Ascending aorta (tissue), 2 donors: ENCODE measurements at regions not wholly inside any gene's neighbourhood (a gene's known extent, or its start where the extent isn't known, plus 50 kb on each side); places are given as distances from the start of the nearest gene placed in this dataset.

Experiments
- DNase-seq, 2 donors: peaks; one replicate each; pipeline ENCODE4 v3.0.0-alpha.2; 2019; ENCODE audit warnings: low spot score in 2 of 2
- H3K27ac ChIP-seq, 2 donors: fragments of 200-600 bp; sonication (generic); one replicate each; pipeline ENCODE4 v1.5.1; 2016 to 2017; ENCODE audit warnings: mild to moderate bottlenecking in 1 of 2
- H3K27me3 ChIP-seq: fragments of 200-600 bp; sonication (generic); one replicate; pipeline ENCODE4 v1.5.1; 2017
- H3K36me3 ChIP-seq, 2 donors: fragments of 200-600 bp; sonication (generic); one replicate each; pipeline ENCODE4 v1.5.1; 2016
- H3K4me1 ChIP-seq, 2 donors: fragments of 200-600 bp; sonication (generic); one replicate each; pipeline ENCODE4 v1.5.1; 2016 to 2017; ENCODE audit warnings: mild to moderate bottlenecking in 1 of 2
- H3K4me3 ChIP-seq, 2 donors: fragments of 200-600 bp; sonication (generic); one replicate each; pipeline ENCODE4 v1.5.1; 2016 to 2017; ENCODE audit warnings: mild to moderate bottlenecking in 1 of 2
- H3K9me3 ChIP-seq, 2 donors: fragments of 200-600 bp; sonication (generic); one replicate each; pipeline ENCODE4 v1.5.1; 2016
- CTCF ChIP-seq, 3 experiments: fragments of 200-600 bp in 2 of 3; fragments of 450-650 bp in 1 of 3; sonication (generic) in 2 of 3; IDR thresholded peaks; one replicate each; pipeline ENCODE4 v1.5.1; 2016 to 2019; ENCODE audit warnings: antibody characterized with exemption in 3 of 3, mild to moderate bottlenecking in 1 of 3, moderate library complexity in 1 of 3
- intact Hi-C: fragments of 100-400 bp; cut with DNase I; formaldehyde crosslinking; loops from one replicate; pipeline ENCODE4 v1.15.1; 2023

- Histone ChIP-seq H3K36me3 (no peaks in the 10 kb centered on the region), H3K9me3 (no peaks in the 10 kb centered on the region), H3K4me1 (no peaks in the 10 kb centered on the region), H3K27me3 (no peaks in the 10 kb centered on the region), H3K27ac (no peak overlapping the region), H3K4me3 (no peak overlapping the region)
- TF ChIP-seq CTCF (IDR thresholded peaks at IDR 0.05), result no peak
- DNase-seq, result no peak
- intact Hi-C loops, result no loop called here
Observed at GRCh38 chr4:52372269-52372668, 286.8 kb downstream of the USP46 start.

- DNase-seq, result no peak
- TF ChIP-seq CTCF (IDR thresholded peaks at IDR 0.05), result no peak
Observed at GRCh38 chr4:52372747-52373146, 286.4 kb downstream of the USP46 start.

GRCh38 chr4:52373650-52374049, 285.5 kb downstream of the USP46 start:
- H3K27me3 ChIP-seq, result no peaks in the 10 kb centered on the region
- no peak overlapping the region for H3K27ac ChIP-seq
- no peaks in the 10 kb centered on the region for H3K9me3 ChIP-seq
- H3K36me3 ChIP-seq, result no peaks in the 10 kb centered on the region
- TF ChIP-seq CTCF (IDR thresholded peaks at IDR 0.05), result no peak
- H3K4me3 ChIP-seq, result no peak overlapping the region
- no peak for DNase-seq
- no peaks in the 10 kb centered on the region for H3K4me1 ChIP-seq
- intact Hi-C loops, result no loop called here

More at GRCh38 chr4:52372747-52373146, 286.4 kb downstream of the USP46 start:
- no peak overlapping the region for H3K27ac ChIP-seq
- no peaks in the 10 kb centered on the region for H3K9me3 ChIP-seq
- H3K4me3 ChIP-seq, result no peak overlapping the region
- H3K36me3 ChIP-seq, result no peaks in the 10 kb centered on the region
- no peaks in the 10 kb centered on the region for H3K4me1 ChIP-seq
- intact Hi-C loops, result no loop called here
- no peaks in the 10 kb centered on the region for H3K27me3 ChIP-seq

- no peaks in the 10 kb centered on the region for H3K36me3 ChIP-seq
- intact Hi-C loops, result loop anchor here (5.0 kb wide), 2 partner anchors 143 to 172 kb away; no protein-coding TSS in a partner anchor
- H3K27me3 ChIP-seq, result no peaks in the 10 kb centered on the region
Observed at GRCh38 chr4:52374877-52375276, 284.2 kb downstream of the USP46 start.

GRCh38 chr4:52376132-52376704, 282.9 kb downstream of the USP46 start:
- Histone ChIP-seq H3K4me1 (no peaks in the 10 kb centered on the region), H3K27me3 (no peaks in the 10 kb centered on the region), H3K9me3 (no peaks in the 10 kb centered on the region), H3K27ac (no peak overlapping the region), H3K4me3 (no peak overlapping the region), H3K36me3 (no peaks in the 10 kb centered on the region)
- no peak for DNase-seq
- peak; percentile 37 to 70 (median 54) for TF ChIP-seq CTCF (IDR thresholded peaks at IDR 0.05)
- intact Hi-C loops, result loop anchor here (1.0 to 5.0 kb wide), 3 partner anchors 144 to 606 kb away; no protein-coding TSS in a partner anchor

More at GRCh38 chr4:52374877-52375276, 284.2 kb downstream of the USP46 start:
- TF ChIP-seq CTCF (IDR thresholded peaks at IDR 0.05), result no peak
- no peak overlapping the region for H3K27ac ChIP-seq
- no peaks in the 10 kb centered on the region for H3K4me1 ChIP-seq
- H3K4me3 ChIP-seq, result no peak overlapping the region
- H3K9me3 ChIP-seq, result no peaks in the 10 kb centered on the region
- no peak for DNase-seq
